ENCODE measurements at regions not wholly inside any gene's neighbourhood (a gene's known extent, or its start where the extent isn't known, plus 50 kb on each side); places are given as distances from the start of the nearest gene placed in this dataset.

DNA sequence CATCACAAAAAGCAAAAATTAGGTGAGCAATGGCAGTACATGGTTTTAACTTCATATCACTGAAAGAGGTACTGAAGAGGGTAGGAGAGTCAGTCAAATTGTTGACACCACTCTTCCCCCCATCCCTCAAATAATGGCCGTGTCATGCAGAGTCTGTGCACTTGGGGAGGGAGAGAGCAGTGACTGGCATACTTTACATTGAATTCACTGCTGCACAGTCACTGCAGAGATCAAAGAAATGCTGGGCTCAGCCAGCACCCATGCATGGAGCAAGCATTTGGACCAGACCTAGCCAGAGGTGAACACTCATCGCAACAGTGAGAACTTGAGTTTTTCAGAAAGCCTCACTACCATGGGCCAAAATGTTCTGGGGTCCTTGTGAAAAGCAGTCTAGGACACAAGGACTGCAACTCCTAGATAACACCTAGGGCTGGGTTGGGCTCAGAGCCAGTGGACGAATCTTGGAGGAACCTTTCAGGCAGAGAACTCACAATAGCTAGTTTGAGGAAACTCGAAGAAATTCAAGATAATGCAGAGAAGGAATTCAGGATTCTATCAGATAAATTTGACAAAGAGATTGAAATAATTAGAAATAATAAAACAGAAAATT lies 112.9 kb downstream of the NR4A2 start:
- Histone ChIP-seq H2BK20ac (ENCODE audit: low read depth, low read length) (no peak overlapping the region), H3K27me3 (ENCODE audit: control insufficient read depth, insufficient read depth, low read length) (no peaks in the 10 kb centered on the region), H2AK9ac (replicated peaks; ENCODE audit: low read depth, low read length, poor library complexity) (no peak overlapping the region), H2BK120ac (ENCODE audit: low read depth, low read length) (no peak overlapping the region), H3K27ac (ENCODE audit: insufficient read depth, low read length) (no peak overlapping the region), H4K91ac (ENCODE audit: insufficient read depth, low read depth, low read length) (no peak overlapping the region), H2AK5ac (ENCODE audit: low read depth, low read length) (no peak overlapping the region), H3K4me2 (ENCODE audit: low read depth, low read length) (no peak overlapping the region), H3K36me3 (ENCODE audit: control insufficient read depth, insufficient read depth, low read length) (no peaks in the 10 kb centered on the region), H4K20me1 (ENCODE audit: insufficient read depth, low read length) (no peaks in the 10 kb centered on the region), H4K8ac (ENCODE audit: low read depth in 2 of 2, low read length in 2 of 2) (no peak overlapping the region), H3K56ac (ENCODE audit: extremely low read depth, insufficient read depth, low read length) (no peak overlapping the region), H2BK15ac (ENCODE audit: low read depth, low read length) (no peak overlapping the region), H4K5ac (ENCODE audit: low read depth, low read length) (no peak overlapping the region), H3K18ac (ENCODE audit: low read depth, low read length) (no peak overlapping the region), H3K9me3 (ENCODE audit: control insufficient read depth, insufficient read depth, low read length) (peaks cover 4% of the 10 kb centered on the region; the same call in 1 of the 2 replicates), H3K9ac (ENCODE audit: low read depth, low read length) (no peak overlapping the region), H3K4ac (ENCODE audit: low read depth, low read length) (no peak overlapping the region), H3K79me1 (ENCODE audit: low read depth in 1 of 2, low read length in 2 of 2) (no peaks in the 10 kb centered on the region), H3K9me1 (ENCODE audit: insufficient read depth, low read length) (no peaks in the 10 kb centered on the region), H2AFZ (replicated peaks; ENCODE audit: low read length, poor library complexity) (no peak overlapping the region), H3K4me3 (ENCODE audit: insufficient read depth, low read depth, low read length) (no peak overlapping the region), H3K4me1 (ENCODE audit: control insufficient read depth, insufficient read depth, low read length) (no peaks in the 10 kb centered on the region), H3K14ac (replicated peaks; ENCODE audit: low read depth, low read length) (no peak overlapping the region), H3K23ac (ENCODE audit: low read depth, low read length) (no peak overlapping the region), H2BK5ac (ENCODE audit: low read depth, low read length, poor library complexity, severe bottlenecking) (no peak overlapping the region)
- dilution Hi-C loops (cut with HindIII; ENCODE audit: low sequenced_read_pairs, unreplicated experiment) = no loop called here
- ChIA-PET CTCF (no interaction called here), POLR2A (ENCODE audit: unreplicated experiment) (no interaction called here)
- no peak for ATAC-seq (ENCODE audit: low read depth)
- TF ChIP-seq ELK1 (IDR thresholded peaks at IDR 0.05; ENCODE audit: borderline replicate concordance, low read depth, low read length) (no peak), MAZ (IDR thresholded peaks at IDR 0.05; ENCODE audit: borderline replicate concordance, low read depth, low read length) (no peak), FOS (IDR thresholded peaks at IDR 0.05; ENCODE audit: low read depth, low read length) (no peak), MAFK (IDR thresholded peaks at IDR 0.05; ENCODE audit: low read depth, low read length) (no peak), NFE2L2 (IDR thresholded peaks at IDR 0.05; ENCODE audit: low read depth, low read length) (no peak), SMC3 (IDR thresholded peaks at IDR 0.05; ENCODE audit: low read depth, low read length) (no peak), RFX5 (IDR thresholded peaks at IDR 0.05; ENCODE audit: low read depth, low read length) (no peak), CEBPB (IDR thresholded peaks at IDR 0.05; ENCODE audit: low read depth, low read length) (no peak), CHD1 (IDR thresholded peaks at IDR 0.05; ENCODE audit: low read depth, low read length) (no peak), MXI1 (IDR thresholded peaks at IDR 0.05; ENCODE audit: borderline replicate concordance, low read depth, low read length) (no peak), BHLHE40 (IDR thresholded peaks at IDR 0.05; ENCODE audit: low read depth, low read length) (no peak), RAD21 (IDR thresholded peaks at IDR 0.05; ENCODE audit: low read length) (no peak), RCOR1 (IDR thresholded peaks at IDR 0.05; ENCODE audit: insufficient replicate concordance, low read length) (no peak), POLR2A (IDR thresholded peaks at IDR 0.05; ENCODE audit: low read depth, low read length) (no peak)
- TF ChIP-seq, protein P1, sequence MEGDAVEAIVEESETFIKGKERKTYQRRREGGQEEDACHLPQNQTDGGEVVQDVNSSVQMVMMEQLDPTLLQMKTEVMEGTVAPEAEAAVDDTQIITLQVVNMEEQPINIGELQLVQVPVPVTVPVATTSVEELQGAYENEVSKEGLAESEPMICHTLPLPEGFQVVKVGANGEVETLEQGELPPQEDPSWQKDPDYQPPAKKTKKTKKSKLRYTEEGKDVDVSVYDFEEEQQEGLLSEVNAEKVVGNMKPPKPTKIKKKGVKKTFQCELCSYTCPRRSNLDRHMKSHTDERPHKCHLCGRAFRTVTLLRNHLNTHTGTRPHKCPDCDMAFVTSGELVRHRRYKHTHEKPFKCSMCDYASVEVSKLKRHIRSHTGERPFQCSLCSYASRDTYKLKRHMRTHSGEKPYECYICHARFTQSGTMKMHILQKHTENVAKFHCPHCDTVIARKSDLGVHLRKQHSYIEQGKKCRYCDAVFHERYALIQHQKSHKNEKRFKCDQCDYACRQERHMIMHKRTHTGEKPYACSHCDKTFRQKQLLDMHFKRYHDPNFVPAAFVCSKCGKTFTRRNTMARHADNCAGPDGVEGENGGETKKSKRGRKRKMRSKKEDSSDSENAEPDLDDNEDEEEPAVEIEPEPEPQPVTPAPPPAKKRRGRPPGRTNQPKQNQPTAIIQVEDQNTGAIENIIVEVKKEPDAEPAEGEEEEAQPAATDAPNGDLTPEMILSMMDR (conservative IDR thresholded peaks at IDR 0.05; ENCODE audit: low read depth, low read length) = no peak
- TF ChIP-seq, protein P2, sequence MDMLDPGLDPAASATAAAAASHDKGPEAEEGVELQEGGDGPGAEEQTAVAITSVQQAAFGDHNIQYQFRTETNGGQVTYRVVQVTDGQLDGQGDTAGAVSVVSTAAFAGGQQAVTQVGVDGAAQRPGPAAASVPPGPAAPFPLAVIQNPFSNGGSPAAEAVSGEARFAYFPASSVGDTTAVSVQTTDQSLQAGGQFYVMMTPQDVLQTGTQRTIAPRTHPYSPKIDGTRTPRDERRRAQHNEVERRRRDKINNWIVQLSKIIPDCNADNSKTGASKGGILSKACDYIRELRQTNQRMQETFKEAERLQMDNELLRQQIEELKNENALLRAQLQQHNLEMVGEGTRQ (IDR thresholded peaks at IDR 0.05; ENCODE audit: low read depth, low read length) = no peak
- DNase-seq = no peak
- in situ Hi-C loops (cut with MboI; ENCODE audit: low sequenced_read_pairs) = no loop called here
- no CpG with 5 or more reads among the region's 4 CpGs for WGBS, 2 experiments (ENCODE audit: extremely low coverage in 2 of 2, insufficient read length in 1 of 2)
- intact Hi-C loops (cut with micrococcal nuclease) = loop anchor here (10.0 kb wide), 1 partner anchor 585 kb away; no protein-coding TSS in a partner anchor
- BruUV-seq (replicated peaks) = no TSS peak

All from IMR-90 (cell line).